Stomach (tissue), 4 donors: ENCODE measurements at regions not wholly inside any gene's neighbourhood (a gene's known extent, or its start where the extent isn't known, plus 50 kb on each side); places are given as distances from the start of the nearest gene placed in this dataset.

ENCODE experiments used
- CTCF ChIP-seq, 7 experiments: fragments of 450-650 bp in 4 of 7; fragments of 200-600 bp in 3 of 7; sonication (generic) in 3 of 7; IDR thresholded peaks; one replicate each; pipeline ENCODE4 v1.5.1; 2016 to 2019; ENCODE audit warnings: antibody characterized with exemption in 7 of 7, control low read depth in 2 of 7, mild to moderate bottlenecking in 1 of 7
- POLR2A ChIP-seq, 4 donors: fragments of 450-650 bp; IDR thresholded peaks; one replicate each; pipeline ENCODE4 v1.6.1; 2016; ENCODE audit warnings: antibody characterized with exemption in 4 of 4, control low read depth in 2 of 4, mild to moderate bottlenecking in 1 of 4, moderate library complexity in 1 of 4
- POLR2AphosphoS5 ChIP-seq, 3 donors: sonication (generic); formaldehyde crosslinking; IDR thresholded peaks; one replicate each; pipeline ENCODE4 v1.6.1; 2016; ENCODE audit warnings: antibody characterized with exemption in 3 of 3

- TF ChIP-seq CTCF (IDR thresholded peaks at IDR 0.05), result no peak
- no peak for TF ChIP-seq POLR2AphosphoS5 (IDR thresholded peaks at IDR 0.05)
- TF ChIP-seq POLR2A (IDR thresholded peaks at IDR 0.05), result no peak
Measured at GRCh38 chr6:3908961-3909360, 59.8 kb downstream of the FAM50B start.
